Thymus (tissue), 11 donors: ENCODE measurements at regions not wholly inside any gene's neighbourhood (a gene's known extent, or its start where the extent isn't known, plus 50 kb on each side); places are given as distances from the start of the nearest gene placed in this dataset.

Experiments
- DNase-seq, 9 donors: peaks; one replicate each; pipeline ENCODE4 v3.0.0-alpha.2; 2013; ENCODE audit warnings: low spot score in 9 of 9, low read depth in 6 of 9, missing footprints in 1 of 9
- H3K27ac ChIP-seq, 2 donors: one replicate each; pipeline ENCODE4 v1.5.1; 2013; ENCODE audit warnings: control low read depth in 1 of 2, low read depth in 1 of 2, low read length in 1 of 2, mild to moderate bottlenecking in 1 of 2, moderate library complexity in 1 of 2
- H3K27me3 ChIP-seq, 2 donors: one replicate each; pipeline ENCODE4 v1.5.1; 2013; ENCODE audit warnings: low read length in 1 of 2; ENCODE audit not compliant: control insufficient read depth in 2 of 2, insufficient read depth in 1 of 2
- H3K36me3 ChIP-seq, 2 donors: one replicate each; pipeline ENCODE4 v1.5.1; 2013; ENCODE audit warnings: low read length in 1 of 2, mild to moderate bottlenecking in 1 of 2, moderate library complexity in 1 of 2; ENCODE audit not compliant: control insufficient read depth in 2 of 2, insufficient read depth in 2 of 2
- H3K4me1 ChIP-seq, 2 donors: one replicate each; pipeline ENCODE4 v1.5.1; 2013; ENCODE audit warnings: low read length in 2 of 2; ENCODE audit not compliant: control insufficient read depth in 2 of 2, insufficient read depth in 2 of 2
- H3K4me3 ChIP-seq, 2 donors: one replicate each; pipeline ENCODE4 v1.5.1; 2013; ENCODE audit warnings: low read length in 2 of 2, control low read depth in 1 of 2, mild to moderate bottlenecking in 1 of 2
- H3K9me3 ChIP-seq, 2 donors: one replicate each; pipeline ENCODE4 v1.5.1; 2013; ENCODE audit warnings: low read length in 1 of 2, mild to moderate bottlenecking in 1 of 2; ENCODE audit not compliant: control insufficient read depth in 2 of 2, insufficient read depth in 1 of 2
- WGBS: extraction: QIAGEN DNeasy Blood & Tissue Kit; methylation state at CpG from one replicate; pipeline ENCODE4 v1.1.7; 2013; 5-methylcytosine and 5-hydroxymethylcytosine counted together
- donor health status: healthy.

DNA sequence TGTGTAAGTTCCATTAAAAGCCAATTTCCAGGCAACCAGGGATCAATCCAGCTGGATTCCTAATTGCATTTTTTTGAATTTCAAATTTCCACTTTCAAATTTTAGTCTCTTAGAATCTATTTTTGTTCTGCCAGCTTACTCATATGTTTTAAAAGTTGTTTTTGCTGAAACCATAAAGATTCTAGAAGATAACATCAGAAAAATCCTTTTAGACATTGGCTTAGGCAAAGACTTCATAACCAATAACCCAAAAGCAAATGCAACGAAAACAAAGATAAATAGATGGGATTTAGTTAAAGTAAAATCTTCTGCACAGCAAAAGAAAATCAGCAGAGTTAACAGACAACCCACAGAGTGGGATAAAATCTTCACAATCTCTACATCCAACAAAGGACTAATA is 253.3 kb downstream of the AEBP2 start:
- Histone ChIP-seq H3K27ac (no peak overlapping the region), H3K36me3 (no peaks in the 10 kb centered on the region), H3K9me3 (no peaks in the 10 kb centered on the region), H3K4me1 (no peaks in the 10 kb centered on the region), H3K4me3 (no peak overlapping the region), H3K27me3 (no peaks in the 10 kb centered on the region)
- WGBS, result 94% methylated on average over 1 of the region's 1 CpG
- no peak for DNase-seq

DNA sequence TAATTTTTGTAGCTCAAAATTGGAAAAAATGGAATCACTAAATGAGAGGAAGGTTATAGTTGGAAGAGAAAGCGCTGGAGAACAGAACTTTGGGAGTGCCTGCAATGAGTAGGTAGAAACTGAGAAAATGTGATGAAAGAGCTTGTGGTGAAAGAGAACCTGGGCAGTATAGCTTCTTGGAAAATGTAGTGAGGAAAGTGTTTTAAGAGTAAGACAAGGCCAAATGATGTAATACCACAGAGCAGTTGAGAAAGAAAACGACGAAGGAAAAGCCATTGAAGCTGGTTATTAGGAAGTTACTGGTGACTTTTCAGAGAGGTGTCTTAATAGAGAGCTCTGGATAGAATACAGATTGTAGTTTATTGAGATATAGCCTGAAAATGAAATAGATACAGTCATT is 255.3 kb downstream of the AEBP2 start:
- Histone ChIP-seq H3K9me3 (no peaks in the 10 kb centered on the region), H3K27ac (no peak overlapping the region), H3K36me3 (no peaks in the 10 kb centered on the region), H3K27me3 (no peaks in the 10 kb centered on the region), H3K4me3 (no peak overlapping the region), H3K4me1 (no peaks in the 10 kb centered on the region)
- WGBS, result 67% methylated on average over 3 of the region's 3 CpGs
- DNase-seq, result no peak

DNA sequence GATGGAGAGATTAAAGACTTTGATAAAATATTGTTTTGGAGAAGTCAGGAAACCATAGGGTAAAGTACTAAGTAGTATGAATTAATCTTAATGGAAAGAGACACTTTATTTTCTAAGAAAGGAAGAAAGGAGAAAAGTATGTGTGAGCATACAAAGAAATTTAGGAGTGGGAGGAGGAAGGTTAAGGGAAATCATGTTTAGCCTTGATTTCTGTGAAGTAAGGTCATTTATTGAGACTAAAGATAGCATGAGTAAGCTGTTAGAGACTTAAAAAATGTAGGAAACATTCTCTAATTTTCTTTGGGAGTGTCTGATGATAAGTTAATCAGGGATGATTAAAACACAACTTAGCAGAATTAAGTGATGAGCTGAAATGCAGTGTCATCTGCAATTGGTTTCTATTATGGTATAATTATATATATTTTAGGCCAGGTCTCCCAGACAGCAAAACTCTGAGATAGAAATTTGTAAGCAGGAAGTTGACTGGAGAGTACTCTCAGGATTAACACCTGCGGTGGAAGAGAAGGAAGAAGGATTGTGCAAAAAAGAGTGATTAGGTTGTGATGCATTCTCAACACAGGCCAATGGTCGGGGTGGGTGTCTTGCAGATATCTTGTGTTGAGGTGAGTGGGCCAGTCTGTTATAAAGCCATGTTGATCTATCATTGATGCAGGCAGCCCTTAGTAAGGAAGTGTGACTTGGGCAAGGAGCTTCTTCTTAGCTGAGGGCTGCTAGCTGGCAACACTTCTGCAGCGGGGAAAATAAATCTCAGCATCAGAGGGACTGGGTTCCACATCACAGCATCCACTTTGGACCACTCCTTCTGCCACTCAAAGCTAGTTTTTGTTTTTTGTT is 256.2 kb downstream of the AEBP2 start:
- WGBS, result 65% methylated on average over 3 of the region's 3 CpGs
- H3K9me3 ChIP-seq, result no peaks in the 10 kb centered on the region
- no peaks in the 10 kb centered on the region for H3K4me1 ChIP-seq
- no peaks in the 10 kb centered on the region for H3K36me3 ChIP-seq
- H3K27me3 ChIP-seq, result no peaks in the 10 kb centered on the region
- no peak for DNase-seq
- no peak overlapping the region for H3K27ac ChIP-seq
- H3K4me3 ChIP-seq, result no peak overlapping the region

DNA sequence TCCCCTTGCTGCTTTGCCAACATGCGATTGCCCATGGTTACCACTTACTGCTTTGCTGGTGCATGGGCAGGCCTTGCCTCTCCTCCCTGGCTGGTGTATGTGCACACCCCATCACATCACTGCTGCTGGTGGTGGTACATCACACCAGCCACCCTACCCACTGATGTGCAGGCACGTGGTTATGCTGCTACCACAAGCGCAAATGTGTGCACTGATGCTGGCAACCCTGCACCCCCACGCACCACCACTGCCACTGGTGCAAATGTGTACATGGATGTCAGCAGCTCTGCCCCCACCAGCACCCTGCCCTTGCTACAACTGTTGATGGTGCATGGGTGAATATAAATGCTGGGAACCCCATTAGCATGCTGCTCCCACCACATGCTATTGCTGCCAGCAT is 261.7 kb downstream of the AEBP2 start:
- Histone ChIP-seq H3K27me3 (no peaks in the 10 kb centered on the region), H3K9me3 (no peaks in the 10 kb centered on the region), H3K27ac (no peak overlapping the region), H3K4me1 (no peaks in the 10 kb centered on the region), H3K36me3 (no peaks in the 10 kb centered on the region), H3K4me3 (no peak overlapping the region)
- DNase-seq, result no peak
- 98% methylated on average over 4 of the region's 4 CpGs for WGBS

DNA sequence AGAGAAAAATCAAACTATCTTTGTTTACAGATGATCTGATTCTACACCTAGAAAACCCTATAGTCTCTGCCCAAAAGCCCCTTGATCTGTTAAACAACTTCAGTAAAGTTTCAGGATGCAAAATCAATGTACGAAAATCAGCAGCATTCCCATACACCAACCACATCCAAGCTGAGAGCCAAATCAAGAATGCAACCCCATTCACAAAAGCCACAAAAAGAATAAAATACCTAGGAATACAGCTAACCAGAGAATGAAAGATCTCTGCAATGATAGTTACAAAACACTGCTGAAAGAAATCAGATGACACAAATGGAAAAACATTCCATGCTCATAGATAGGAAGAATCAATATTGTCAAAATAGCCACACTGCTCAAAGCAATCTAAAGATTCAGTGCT is 265.7 kb downstream of the AEBP2 start:
- 91% methylated on average over 1 of the region's 1 CpG for WGBS
- Histone ChIP-seq H3K4me1 (no peaks in the 10 kb centered on the region), H3K27me3 (no peaks in the 10 kb centered on the region), H3K36me3 (no peaks in the 10 kb centered on the region), H3K9me3 (no peaks in the 10 kb centered on the region), H3K4me3 (no peak overlapping the region), H3K27ac (no peak overlapping the region)
- DNase-seq, result no peak

DNA sequence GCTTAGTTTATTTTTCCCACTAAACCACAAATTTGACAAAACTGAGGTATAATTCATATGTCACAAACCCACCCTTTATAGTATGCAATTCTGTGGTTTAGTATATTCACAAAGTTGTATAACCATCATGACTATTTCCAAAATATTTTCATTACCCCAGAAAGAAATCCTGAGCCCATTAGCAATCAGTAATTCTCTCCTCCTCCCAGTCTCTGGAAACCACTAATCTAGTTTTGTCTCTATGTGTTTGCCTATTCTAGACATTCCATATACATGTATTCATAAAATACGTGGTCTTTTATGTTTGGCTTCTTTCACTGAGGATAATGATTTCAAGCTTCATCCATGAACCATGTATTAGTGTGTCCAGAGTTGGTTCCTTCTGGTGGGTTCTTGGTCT is 267.6 kb downstream of the AEBP2 start:
- 96% methylated on average over 1 of the region's 1 CpG for WGBS
- DNase-seq, result no peak
- H3K27me3 ChIP-seq, result no peaks in the 10 kb centered on the region
- H3K4me1 ChIP-seq, result no peaks in the 10 kb centered on the region
- no peaks in the 10 kb centered on the region for H3K9me3 ChIP-seq
- H3K27ac ChIP-seq, result no peak overlapping the region
- H3K36me3 ChIP-seq, result no peaks in the 10 kb centered on the region
- H3K4me3 ChIP-seq, result no peak overlapping the region

DNA sequence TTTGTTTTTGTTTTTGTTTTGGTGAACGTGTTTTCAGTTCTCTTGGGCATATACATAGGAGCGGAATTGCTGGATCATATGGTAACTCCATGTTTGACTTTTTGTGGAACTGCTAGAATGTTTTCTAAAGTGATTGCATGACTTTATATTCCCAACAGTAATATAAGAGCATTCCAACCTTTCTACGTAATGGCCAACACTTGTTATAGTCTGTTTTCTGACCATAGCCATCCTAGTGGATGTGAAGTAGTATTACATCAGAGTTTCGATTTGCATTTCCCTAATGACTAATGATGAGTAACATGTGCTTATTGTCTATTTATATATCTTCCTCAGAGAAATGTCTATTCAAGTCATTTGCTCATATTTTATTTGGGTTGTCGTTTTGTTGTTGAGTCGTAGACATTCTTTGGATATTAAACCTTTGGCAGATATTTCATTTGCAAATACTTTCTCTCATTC is 268.7 kb downstream of the AEBP2 start:
- Histone ChIP-seq H3K4me3 (no peak overlapping the region), H3K27ac (no peak overlapping the region), H3K36me3 (no peaks in the 10 kb centered on the region), H3K9me3 (no peaks in the 10 kb centered on the region), H3K4me1 (no peaks in the 10 kb centered on the region), H3K27me3 (no peaks in the 10 kb centered on the region)
- no peak for DNase-seq
- 90% methylated on average over 6 of the region's 6 CpGs for WGBS

DNA sequence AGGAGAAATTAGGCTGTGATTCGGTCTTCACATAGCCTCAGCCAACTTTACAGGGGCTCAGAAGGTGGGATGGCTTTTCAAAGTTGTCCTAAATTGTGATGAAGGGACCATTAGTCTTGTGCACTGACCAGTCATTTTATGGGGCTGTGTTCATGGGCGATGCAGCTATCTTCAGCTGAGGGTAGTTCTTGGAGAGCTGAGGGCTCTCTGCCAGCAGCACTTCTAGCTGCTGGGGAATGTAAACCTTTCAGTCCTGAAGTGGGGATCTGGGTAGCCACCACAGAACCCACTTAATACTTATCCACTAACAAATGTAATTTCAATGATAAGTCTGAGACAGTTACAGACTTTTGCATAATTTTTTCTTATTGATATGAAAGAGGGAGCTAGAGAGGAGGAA is 270.6 kb downstream of the AEBP2 start:
- Histone ChIP-seq H3K4me3 (no peak overlapping the region), H3K9me3 (no peaks in the 10 kb centered on the region), H3K27me3 (no peaks in the 10 kb centered on the region), H3K27ac (no peak overlapping the region), H3K4me1 (no peaks in the 10 kb centered on the region), H3K36me3 (no peaks in the 10 kb centered on the region)
- 68% methylated on average over 2 of the region's 2 CpGs for whole genome bisulfite sequencing
- no peak for DNase-seq

DNA sequence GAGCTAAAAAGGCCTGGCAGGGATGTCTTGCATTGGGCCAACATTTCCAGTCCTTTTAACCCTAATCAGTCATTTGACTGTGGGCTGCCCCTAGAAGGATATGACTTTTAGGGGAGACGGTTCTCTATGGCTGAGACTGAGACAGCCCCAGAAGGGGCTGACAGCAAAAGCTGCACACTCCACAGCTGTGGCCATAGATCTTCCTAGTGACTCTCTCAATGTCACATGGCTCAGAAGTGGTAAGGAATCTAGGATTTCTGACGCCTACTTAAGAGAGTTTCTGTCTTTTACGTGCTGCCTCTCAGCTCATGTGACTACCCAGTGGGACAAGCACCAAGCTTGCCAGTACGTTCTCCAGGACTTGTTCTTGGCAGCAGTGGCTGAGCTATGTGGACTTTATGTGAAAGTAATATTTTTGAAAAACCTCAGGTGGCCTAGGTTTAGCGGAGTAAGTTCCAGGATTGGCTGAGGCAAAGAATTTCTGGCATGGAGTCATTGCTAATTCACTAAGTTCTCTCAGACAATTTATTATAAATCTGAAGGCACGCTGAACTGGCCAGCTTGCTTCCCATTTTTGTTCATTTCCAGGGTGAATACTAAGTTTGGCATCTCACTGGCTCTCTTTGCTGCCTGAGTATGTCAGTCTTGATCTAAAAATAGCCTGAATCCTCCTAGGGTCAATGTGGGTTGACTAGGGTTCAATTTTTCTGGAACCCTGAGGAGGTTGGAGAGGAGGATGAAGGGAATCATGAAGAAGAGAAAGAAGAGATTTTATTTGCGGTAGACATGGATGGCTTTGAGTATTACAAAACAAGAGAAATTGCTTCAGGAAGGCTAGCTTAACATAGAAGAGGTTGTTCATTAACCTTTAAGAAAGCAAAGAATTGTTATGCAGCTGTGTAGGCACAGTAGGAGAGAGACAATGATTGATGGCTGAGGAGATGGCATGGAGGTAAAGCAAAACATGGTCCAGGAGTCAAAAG is 271.8 kb downstream of the AEBP2 start:
- H3K4me3 ChIP-seq, result no peak overlapping the region
- H3K4me1 ChIP-seq, result no peaks in the 10 kb centered on the region
- no peaks in the 10 kb centered on the region for H3K9me3 ChIP-seq
- no peaks in the 10 kb centered on the region for H3K36me3 ChIP-seq
- no peaks in the 10 kb centered on the region for H3K27me3 ChIP-seq
- no peak overlapping the region for H3K27ac ChIP-seq
- WGBS, result 81% methylated on average over 7 of the region's 7 CpGs
- no peak for DNase-seq
